ENCODE measurements at regions not wholly inside any gene's neighbourhood (a gene's known extent, or its start where the extent isn't known, plus 50 kb on each side); places are given as distances from the start of the nearest gene placed in this dataset.

- Histone ChIP-seq H3K9me3 (ENCODE audit: low read length) (peaks cover 5% of the 10 kb centered on the region), H3K4me1 (ENCODE audit: insufficient read depth, low read length) (no peaks in the 10 kb centered on the region), H2AFZ (ENCODE audit: low read length) (no peak overlapping the region), H3K4me3 (replicated peaks in 1 of 3; ENCODE audit: insufficient read depth in 1 of 3, low read depth in 2 of 3, low read length in 3 of 3) (no peak overlapping the region), H3K79me2 (ENCODE audit: insufficient read depth, low read length) (no peaks in the 10 kb centered on the region), H3K36me3 (replicated peaks in 1 of 2; ENCODE audit: control insufficient read depth in 1 of 2, insufficient read depth in 2 of 2, low read length in 2 of 2) (no peaks in the 10 kb centered on the region), H3K4me2 (ENCODE audit: low read depth, low read length) (no peak overlapping the region), H3K27ac (ENCODE audit: extremely low read length, insufficient read depth, low read length) (no peak overlapping the region), H3K9ac (ENCODE audit: insufficient read depth, low read depth, low read length) (no peak overlapping the region), H4K20me1 (ENCODE audit: insufficient read depth, low read length) (no peaks in the 10 kb centered on the region), H3K27me3 (ENCODE audit: control insufficient read depth in 1 of 2, insufficient read depth in 2 of 2, low read length in 2 of 2) (no peaks in the 10 kb centered on the region; a peak in 1 of 5 replicates)
- DNase-seq (ENCODE audit: low spot score) (no peak), ATAC-seq (no peak), FAIRE-seq (no peak)
- ChIA-PET CTCF (ENCODE audit: low intra/inter-chr PET ratio, low total read pairs) (no interaction called here), POLR2A (no interaction called here)
- BruUV-seq (replicated peaks): no TSS peak
- TF ChIP-seq AGO1 (IDR thresholded peaks at IDR 0.05; ENCODE audit: low read depth, low read length, poor library complexity, severe bottlenecking): no peak
- intact Hi-C loops (cut with micrococcal nuclease; ENCODE audit: unreplicated experiment): no loop called here
- in situ Hi-C loops (cut with HindIII; ENCODE audit: extremely low pct_ligation_motif_present, low pct_unique_long_range_greater_than_20kb): no loop called here
These were observed 501.9 kb upstream of the ZFP42 start for GRCh38 chr4:187493661-187494060.

- Histone ChIP-seq H2AFZ (ENCODE audit: low read length) (no peak overlapping the region), H3K27ac (ENCODE audit: extremely low read length, insufficient read depth, low read length) (no peak overlapping the region), H3K4me2 (ENCODE audit: low read depth, low read length) (no peak overlapping the region), H3K4me1 (ENCODE audit: insufficient read depth, low read length) (no peaks in the 10 kb centered on the region), H3K36me3 (replicated peaks in 1 of 2; ENCODE audit: control insufficient read depth in 1 of 2, insufficient read depth in 2 of 2, low read length in 2 of 2) (no peaks in the 10 kb centered on the region), H3K9ac (ENCODE audit: insufficient read depth, low read depth, low read length) (no peak overlapping the region), H4K20me1 (ENCODE audit: insufficient read depth, low read length) (no peaks in the 10 kb centered on the region), H3K9me3 (ENCODE audit: low read length) (no peaks in the 10 kb centered on the region), H3K4me3 (replicated peaks in 1 of 3; ENCODE audit: insufficient read depth in 1 of 3, low read depth in 2 of 3, low read length in 3 of 3) (no peak overlapping the region), H3K27me3 (ENCODE audit: control insufficient read depth in 1 of 2, insufficient read depth in 2 of 2, low read length in 2 of 2) (peaks cover 0 to 7% of the 10 kb centered on the region in 2 experiments; a peak in 1 of 5 replicates), H3K79me2 (ENCODE audit: insufficient read depth, low read length) (no peaks in the 10 kb centered on the region)
- 2% methylated on average over 4 of the region's 4 CpGs for WGBS (ENCODE audit: low lambda C conversion rate)
- BruUV-seq (replicated peaks): no TSS peak
- ChIA-PET CTCF (ENCODE audit: low intra/inter-chr PET ratio, low total read pairs) (no interaction called here), POLR2A (no interaction called here)
- ATAC-seq: no peak
- no peak for DNase-seq (ENCODE audit: low spot score)
- intact Hi-C loops (cut with micrococcal nuclease; ENCODE audit: unreplicated experiment) (no loop called here), in situ Hi-C loops (cut with HindIII; ENCODE audit: extremely low pct_ligation_motif_present, low pct_unique_long_range_greater_than_20kb) (no loop called here)
- no peak for FAIRE-seq
- TF ChIP-seq, protein P1, sequence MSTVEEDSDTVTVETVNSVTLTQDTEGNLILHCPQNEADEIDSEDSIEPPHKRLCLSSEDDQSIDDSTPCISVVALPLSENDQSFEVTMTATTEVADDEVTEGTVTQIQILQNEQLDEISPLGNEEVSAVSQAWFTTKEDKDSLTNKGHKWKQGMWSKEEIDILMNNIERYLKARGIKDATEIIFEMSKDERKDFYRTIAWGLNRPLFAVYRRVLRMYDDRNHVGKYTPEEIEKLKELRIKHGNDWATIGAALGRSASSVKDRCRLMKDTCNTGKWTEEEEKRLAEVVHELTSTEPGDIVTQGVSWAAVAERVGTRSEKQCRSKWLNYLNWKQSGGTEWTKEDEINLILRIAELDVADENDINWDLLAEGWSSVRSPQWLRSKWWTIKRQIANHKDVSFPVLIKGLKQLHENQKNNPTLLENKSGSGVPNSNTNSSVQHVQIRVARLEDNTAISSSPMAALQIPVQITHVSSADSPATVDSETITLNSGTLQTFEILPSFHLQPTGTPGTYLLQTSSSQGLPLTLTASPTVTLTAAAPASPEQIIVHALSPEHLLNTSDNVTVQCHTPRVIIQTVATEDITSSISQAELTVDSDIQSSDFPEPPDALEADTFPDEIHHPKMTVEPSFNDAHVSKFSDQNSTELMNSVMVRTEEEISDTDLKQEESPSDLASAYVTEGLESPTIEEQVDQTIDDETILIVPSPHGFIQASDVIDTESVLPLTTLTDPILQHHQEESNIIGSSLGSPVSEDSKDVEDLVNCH (CRISPR knock-in tag; IDR thresholded peaks at IDR 0.05): no peak
- no peak for TF ChIP-seq SRSF9 (IDR thresholded peaks at IDR 0.05; ENCODE audit: borderline replicate concordance, insufficient read depth, low read depth, low read length, poor library complexity, severe bottlenecking)
- TF ChIP-seq HIVEP1 (CRISPR knock-in tag; IDR thresholded peaks at IDR 0.05): no peak
- TF ChIP-seq ZNF224 (CRISPR knock-in tag; IDR thresholded peaks at IDR 0.05): no peak
- TF ChIP-seq XRCC5 (optimal IDR thresholded peaks at IDR 0.05; ENCODE audit: low read length): no peak
- no peak for TF ChIP-seq ZEB1 (IDR thresholded peaks at IDR 0.05; ENCODE audit: insufficient replicate concordance, low read depth)
- TF ChIP-seq ZNF276 (CRISPR knock-in tag; IDR thresholded peaks at IDR 0.05; ENCODE audit: low read depth): no peak
- TF ChIP-seq ZSCAN12 (CRISPR knock-in tag; IDR thresholded peaks at IDR 0.05): no peak
- TF ChIP-seq FOXC1 (CRISPR knock-in tag; IDR thresholded peaks at IDR 0.05; ENCODE audit: borderline replicate concordance): no peak
- TF ChIP-seq TFDP2 (CRISPR knock-in tag; IDR thresholded peaks at IDR 0.05): no peak
- TF ChIP-seq NFYC (CRISPR knock-in tag; IDR thresholded peaks at IDR 0.05): no peak
- no peak for TF ChIP-seq ZFP36L1 (CRISPR knock-in tag; IDR thresholded peaks at IDR 0.05)
- TF ChIP-seq MAZ (IDR thresholded peaks at IDR 0.05; ENCODE audit: borderline replicate concordance, low read depth, low read length): no peak
- TF ChIP-seq MAZ (CRISPR knock-in tag; IDR thresholded peaks at IDR 0.05; ENCODE audit: low read depth): no peak
These were observed 495.6 kb upstream of the ZFP42 start for GRCh38 chr4:187499956-187500355.
